HFFc6 (cell line): ENCODE measurements at regions not wholly inside any gene's neighbourhood (a gene's known extent, or its start where the extent isn't known, plus 50 kb on each side); places are given as distances from the start of the nearest gene placed in this dataset.
A peak's percentile ranks its signal among the peaks of the same experiment; 100 is the strongest.

Source experiments
- DNase-seq: peaks from one replicate; pipeline ENCODE4 v3.0.0-alpha.2; 2018
- H3K27ac Mint-ChIP-seq: 2 replicates; pipeline ENCODE4 v1.8.0; 2020; ENCODE audit warnings: mild to moderate bottlenecking, mixed read lengths
- H3K27me3 Mint-ChIP-seq: 2 replicates; pipeline ENCODE4 v1.8.0; 2021; ENCODE audit warnings: mild to moderate bottlenecking, moderate library complexity, mixed read lengths; ENCODE audit not compliant: insufficient read depth
- H3K36me3 Mint-ChIP-seq: 2 replicates; pipeline ENCODE4 v1.8.0; 2021; ENCODE audit warnings: low read depth, mixed read lengths
- H3K4me1 Mint-ChIP-seq: 2 replicates; pipeline ENCODE4 v1.8.0; 2020; ENCODE audit warnings: low read depth, mixed read lengths
- H3K4me3 Mint-ChIP-seq: 2 replicates; pipeline ENCODE4 v1.8.0; 2020; ENCODE audit warnings: mild to moderate bottlenecking, moderate library complexity, mixed read lengths
- H3K9me3 Mint-ChIP-seq: 2 replicates; pipeline ENCODE4 v1.8.0; 2020; ENCODE audit warnings: mild to moderate bottlenecking, mixed read lengths
- TF ChIP-seq, protein P1 (sequence below): fragments of 200-600 bp; sonication (generic); IDR thresholded peaks from 2 replicates; pipeline ENCODE4 v1.5.0; 2021; ENCODE audit warnings: antibody characterized with exemption, mild to moderate bottlenecking

DNA sequence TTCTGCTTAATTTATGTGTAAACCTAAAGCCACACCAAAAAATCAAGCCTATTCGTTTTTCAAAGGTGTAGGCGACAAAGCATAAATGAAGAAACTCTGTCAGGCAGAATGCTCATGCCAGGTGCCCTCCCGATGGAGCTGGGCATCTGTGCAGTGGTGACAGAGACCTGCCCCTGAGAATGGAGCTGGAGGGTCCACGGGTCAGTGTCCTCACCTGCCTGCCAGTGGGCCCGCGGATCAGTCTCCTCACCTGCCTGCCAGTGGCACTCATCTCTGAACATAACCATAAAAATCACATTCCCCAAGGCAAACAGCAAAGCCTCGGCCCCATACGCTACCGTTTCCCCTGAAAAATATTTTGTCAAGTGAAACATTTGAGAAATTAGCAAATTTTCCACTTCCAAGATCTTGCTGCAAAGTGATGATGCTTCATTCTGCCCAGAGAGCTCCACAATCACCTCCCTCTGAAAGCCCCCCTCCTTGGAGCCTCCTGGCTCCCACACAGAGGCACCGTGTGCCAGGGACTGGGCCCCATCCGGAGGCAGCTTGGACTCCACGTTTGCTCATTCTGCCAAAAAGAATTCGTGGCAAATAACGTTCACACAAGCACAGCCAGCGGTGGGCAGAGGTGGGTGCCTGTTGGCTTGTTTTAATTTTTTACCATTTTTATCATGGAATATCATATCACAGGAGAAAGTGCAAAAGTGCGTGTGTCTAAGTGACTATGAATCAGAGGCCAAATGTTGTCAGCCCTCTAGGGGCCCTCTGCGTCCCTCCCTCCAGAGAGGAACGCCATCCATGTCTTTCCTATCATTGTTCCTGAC lies 88.8 kb downstream of the YTHDF1 start:
- TF ChIP-seq, protein P1, sequence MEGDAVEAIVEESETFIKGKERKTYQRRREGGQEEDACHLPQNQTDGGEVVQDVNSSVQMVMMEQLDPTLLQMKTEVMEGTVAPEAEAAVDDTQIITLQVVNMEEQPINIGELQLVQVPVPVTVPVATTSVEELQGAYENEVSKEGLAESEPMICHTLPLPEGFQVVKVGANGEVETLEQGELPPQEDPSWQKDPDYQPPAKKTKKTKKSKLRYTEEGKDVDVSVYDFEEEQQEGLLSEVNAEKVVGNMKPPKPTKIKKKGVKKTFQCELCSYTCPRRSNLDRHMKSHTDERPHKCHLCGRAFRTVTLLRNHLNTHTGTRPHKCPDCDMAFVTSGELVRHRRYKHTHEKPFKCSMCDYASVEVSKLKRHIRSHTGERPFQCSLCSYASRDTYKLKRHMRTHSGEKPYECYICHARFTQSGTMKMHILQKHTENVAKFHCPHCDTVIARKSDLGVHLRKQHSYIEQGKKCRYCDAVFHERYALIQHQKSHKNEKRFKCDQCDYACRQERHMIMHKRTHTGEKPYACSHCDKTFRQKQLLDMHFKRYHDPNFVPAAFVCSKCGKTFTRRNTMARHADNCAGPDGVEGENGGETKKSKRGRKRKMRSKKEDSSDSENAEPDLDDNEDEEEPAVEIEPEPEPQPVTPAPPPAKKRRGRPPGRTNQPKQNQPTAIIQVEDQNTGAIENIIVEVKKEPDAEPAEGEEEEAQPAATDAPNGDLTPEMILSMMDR = no peak
- Mint-ChIP-seq H3K4me1 (peaks cover 11% of the 10 kb centered on the region; the same call in 1 of the 2 replicates), H3K4me3 (no peak overlapping the region), H3K27me3 (peaks cover 36% of the 10 kb centered on the region), H3K36me3 (no peaks in the 10 kb centered on the region), H3K9me3 (no peaks in the 10 kb centered on the region), H3K27ac (no peak overlapping the region)
- DNase-seq = no peak

GRCh38 chr20:63125838-63126601 lies 89.9 kb downstream of the YTHDF1 start:
- H3K9me3 Mint-ChIP-seq = no peaks in the 10 kb centered on the region
- TF ChIP-seq, protein P1 = no peak
- H3K36me3 Mint-ChIP-seq = no peaks in the 10 kb centered on the region
- no peak overlapping the region for H3K4me3 Mint-ChIP-seq
- H3K27ac Mint-ChIP-seq = no peak overlapping the region
- peaks cover 38% of the 10 kb centered on the region for H3K27me3 Mint-ChIP-seq
- H3K4me1 Mint-ChIP-seq = peaks cover 11% of the 10 kb centered on the region; the same call in 1 of the 2 replicates
- no peak for DNase-seq

- Mint-ChIP-seq H3K4me1 (peaks cover 11% of the 10 kb centered on the region; the same call in 1 of the 2 replicates), H3K27ac (no peak overlapping the region), H3K9me3 (no peaks in the 10 kb centered on the region), H3K36me3 (no peaks in the 10 kb centered on the region), H3K27me3 (peaks cover 38% of the 10 kb centered on the region), H3K4me3 (no peak overlapping the region)
- TF ChIP-seq, protein P1 = no peak
- no peak for DNase-seq
Measured at GRCh38 chr20:63125581-63125837, 90.4 kb downstream of the YTHDF1 start.

DNA sequence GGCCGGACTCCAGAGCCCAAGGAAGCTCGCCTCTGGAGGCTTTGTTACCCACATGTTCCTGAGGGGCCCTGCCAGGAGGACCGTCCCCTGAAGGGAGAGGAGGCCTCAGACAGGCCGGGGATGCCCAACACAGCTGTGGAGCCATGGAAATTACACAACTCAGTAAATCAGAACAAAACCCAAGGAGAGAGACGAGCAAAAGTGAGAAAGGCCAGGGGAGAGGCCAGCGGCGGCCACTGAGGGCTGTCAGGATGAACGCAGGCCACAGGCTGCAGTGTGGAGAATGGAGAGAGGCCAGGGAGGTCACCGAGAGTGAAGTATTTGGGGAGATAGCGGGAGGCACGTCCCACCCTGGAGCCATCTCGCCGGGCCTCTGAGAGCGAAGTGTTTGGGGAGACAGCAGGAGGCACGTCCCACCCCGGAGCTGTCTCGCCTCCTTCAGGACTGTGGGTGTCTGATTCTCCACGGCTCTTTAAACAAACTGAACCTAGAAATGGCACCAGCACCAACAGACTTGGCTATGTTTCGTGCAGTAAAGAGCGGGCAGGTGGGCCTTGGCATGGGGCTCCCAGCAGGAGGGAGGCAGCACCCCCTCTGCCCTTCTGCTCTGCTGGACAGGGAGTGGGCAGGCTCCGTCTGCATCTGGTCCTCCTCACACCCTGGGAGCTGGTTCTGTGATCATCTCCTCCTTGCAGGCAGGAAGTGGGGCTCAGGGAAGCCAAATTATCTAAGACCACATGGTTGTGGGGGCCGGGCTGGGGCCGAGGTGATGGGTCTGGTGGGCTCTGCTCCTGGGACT lies 91.0 kb downstream of the YTHDF1 start:
- Mint-ChIP-seq H3K4me1 (peaks cover 11% of the 10 kb centered on the region; the same call in 1 of the 2 replicates), H3K27me3 (peaks cover 34% of the 10 kb centered on the region), H3K27ac (no peak overlapping the region), H3K4me3 (no peak overlapping the region), H3K36me3 (no peaks in the 10 kb centered on the region), H3K9me3 (no peaks in the 10 kb centered on the region)
- DNase-seq = no peak
- TF ChIP-seq, protein P1 = no peak

DNA sequence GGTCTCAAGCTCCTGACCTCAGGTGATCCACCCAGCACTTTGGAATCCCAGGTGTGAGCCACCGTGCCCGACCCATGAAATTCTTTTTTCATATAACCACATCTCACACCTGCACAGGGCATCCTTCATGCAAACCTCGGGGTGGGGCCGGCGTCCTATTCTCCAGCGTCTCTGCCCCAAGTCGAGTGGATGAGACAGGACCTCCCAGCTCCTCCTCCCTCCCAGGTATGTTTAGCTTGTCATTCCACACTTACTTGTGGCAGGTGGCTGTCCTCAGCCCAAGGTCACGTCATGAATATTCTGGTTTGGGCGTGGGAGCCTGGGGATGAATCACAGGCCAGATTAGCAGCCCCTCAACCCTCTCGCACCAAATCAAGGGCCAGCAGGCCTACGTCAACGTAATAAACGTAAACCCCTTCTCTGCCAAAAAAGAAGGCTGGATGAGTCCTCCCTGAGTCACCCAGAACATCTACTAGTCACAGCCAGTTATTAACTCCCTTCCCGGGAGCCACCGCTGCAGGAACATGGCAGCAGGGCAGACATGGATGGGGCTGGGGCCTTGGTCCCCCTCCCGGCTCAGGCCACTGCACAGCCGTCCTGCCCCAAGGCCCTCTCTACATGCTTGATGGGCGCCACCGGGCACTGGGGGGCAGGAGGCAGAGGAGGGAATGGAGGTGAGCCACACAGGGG lies 91.7 kb downstream of the YTHDF1 start:
- DNase-seq = peak; percentile 44
- TF ChIP-seq, protein P1 = no peak
- Mint-ChIP-seq H3K4me3 (no peak overlapping the region), H3K27me3 (peaks cover 32% of the 10 kb centered on the region), H3K9me3 (no peaks in the 10 kb centered on the region), H3K4me1 (peaks cover 11% of the 10 kb centered on the region; the same call in 1 of the 2 replicates), H3K36me3 (no peaks in the 10 kb centered on the region), H3K27ac (no peak overlapping the region)
